ENCODE measurements at regions not wholly inside any gene's neighbourhood (a gene's known extent, or its start where the extent isn't known, plus 50 kb on each side); places are given as distances from the start of the nearest gene placed in this dataset.

- no peak for DNase-seq (ENCODE audit: extremely low read depth in 1 of 2, low read depth in 1 of 2)
Observed at GRCh38 chr9:20014168-20014567, 225.3 kb upstream of the SLC24A2 start.

- DNase-seq (ENCODE audit: extremely low read depth in 1 of 2, low read depth in 1 of 2), result no peak
Observed at GRCh38 chr9:20012232-20012631, 223.4 kb upstream of the SLC24A2 start.

- no peak for DNase-seq (ENCODE audit: extremely low read depth in 1 of 2, low read depth in 1 of 2)
Observed at GRCh38 chr9:20009606-20010005, 220.8 kb upstream of the SLC24A2 start.

- DNase-seq (ENCODE audit: extremely low read depth in 1 of 2, low read depth in 1 of 2), result no peak
Observed at GRCh38 chr9:20002011-20002410, 213.2 kb upstream of the SLC24A2 start.

GRCh38 chr9:20001058-20001457, 212.2 kb upstream of the SLC24A2 start:
- no peak for DNase-seq (ENCODE audit: extremely low read depth in 1 of 2, low read depth in 1 of 2)

GRCh38 chr9:19999491-20000057, 210.7 kb upstream of the SLC24A2 start:
- peak in 1 of 2 donors; percentile 78 for DNase-seq (ENCODE audit: extremely low read depth in 1 of 2, low read depth in 1 of 2)

GRCh38 chr9:19998823-19999455, 210.1 kb upstream of the SLC24A2 start:
- DNase-seq (ENCODE audit: extremely low read depth in 1 of 2, low read depth in 1 of 2), result no peak

GRCh38 chr9:19998153-19998552, 209.3 kb upstream of the SLC24A2 start:
- no peak for DNase-seq (ENCODE audit: extremely low read depth in 1 of 2, low read depth in 1 of 2)

- no peak for DNase-seq (ENCODE audit: extremely low read depth in 1 of 2, low read depth in 1 of 2)
Observed at GRCh38 chr9:19995619-19996018, 206.8 kb upstream of the SLC24A2 start.

GRCh38 chr9:19994296-19994695, 205.5 kb upstream of the SLC24A2 start:
- DNase-seq (ENCODE audit: extremely low read depth in 1 of 2, low read depth in 1 of 2), result no peak

GRCh38 chr9:19992556-19992955, 203.7 kb upstream of the SLC24A2 start:
- no peak for DNase-seq (ENCODE audit: extremely low read depth in 1 of 2, low read depth in 1 of 2)

- DNase-seq (ENCODE audit: extremely low read depth in 1 of 2, low read depth in 1 of 2), result no peak
Observed at GRCh38 chr9:19989213-19989612, 200.4 kb upstream of the SLC24A2 start.

- DNase-seq (ENCODE audit: extremely low read depth in 1 of 2, low read depth in 1 of 2), result no peak
Observed at GRCh38 chr9:19988281-19988680, 199.4 kb upstream of the SLC24A2 start.

GRCh38 chr9:19985081-19985480, 196.2 kb upstream of the SLC24A2 start:
- DNase-seq (ENCODE audit: extremely low read depth in 1 of 2, low read depth in 1 of 2), result no peak

GRCh38 chr9:19976226-19976625, 187.4 kb upstream of the SLC24A2 start:
- DNase-seq (ENCODE audit: extremely low read depth in 1 of 2, low read depth in 1 of 2), result peak in 1 of 2 donors; percentile 12

GRCh38 chr9:19975499-19975898, 186.7 kb upstream of the SLC24A2 start:
- DNase-seq (ENCODE audit: extremely low read depth in 1 of 2, low read depth in 1 of 2), result no peak

- DNase-seq (ENCODE audit: extremely low read depth in 1 of 2, low read depth in 1 of 2), result no peak
Observed at GRCh38 chr9:19969721-19970120, 180.9 kb upstream of the SLC24A2 start.

GRCh38 chr9:19967888-19968459, 179.1 kb upstream of the SLC24A2 start:
- DNase-seq (ENCODE audit: extremely low read depth in 1 of 2, low read depth in 1 of 2), result no peak

GRCh38 chr9:19967216-19967887, 178.5 kb upstream of the SLC24A2 start:
- no peak for DNase-seq (ENCODE audit: extremely low read depth in 1 of 2, low read depth in 1 of 2)

- DNase-seq (ENCODE audit: extremely low read depth in 1 of 2, low read depth in 1 of 2), result no peak
Observed at GRCh38 chr9:19965336-19965735, 176.5 kb upstream of the SLC24A2 start.

GRCh38 chr9:19947996-19948395, 159.2 kb upstream of the SLC24A2 start:
- no peak for DNase-seq (ENCODE audit: extremely low read depth in 1 of 2, low read depth in 1 of 2)
